NCI-H82 (cell line): ENCODE measurements at regions not wholly inside any gene's neighbourhood (a gene's known extent, or its start where the extent isn't known, plus 50 kb on each side); places are given as distances from the start of the nearest gene placed in this dataset.

Source experiments
- DNase-seq: peaks from one replicate; lab custom pipeline; 2025; lab: John Stamatoyannopoulos, UW

GRCh38 chr7:42987648-42988214, 55.6 kb downstream of the MRPL32 start:
- no peak for DNase-seq

DNA sequence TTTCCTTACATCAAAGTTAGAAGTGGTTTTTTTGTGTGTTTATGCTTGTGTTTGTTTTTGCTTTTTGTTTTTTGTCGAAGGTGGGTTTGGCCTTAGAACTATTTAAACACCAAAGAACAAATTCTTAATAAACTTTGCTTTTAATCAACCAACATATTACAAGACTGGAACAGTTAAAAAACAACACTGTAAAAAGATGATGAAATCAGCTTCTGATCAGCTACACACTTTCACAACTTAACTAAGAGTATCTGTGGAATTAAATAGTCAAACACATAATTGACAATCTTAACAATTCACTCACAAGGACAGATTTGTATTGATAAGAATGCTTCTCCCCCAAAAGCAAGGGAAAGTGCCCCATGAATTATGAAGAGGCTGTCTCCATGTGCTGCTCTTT, 58.8 kb downstream of the MRPL32 start:
- DNase-seq, result no peak

DNA sequence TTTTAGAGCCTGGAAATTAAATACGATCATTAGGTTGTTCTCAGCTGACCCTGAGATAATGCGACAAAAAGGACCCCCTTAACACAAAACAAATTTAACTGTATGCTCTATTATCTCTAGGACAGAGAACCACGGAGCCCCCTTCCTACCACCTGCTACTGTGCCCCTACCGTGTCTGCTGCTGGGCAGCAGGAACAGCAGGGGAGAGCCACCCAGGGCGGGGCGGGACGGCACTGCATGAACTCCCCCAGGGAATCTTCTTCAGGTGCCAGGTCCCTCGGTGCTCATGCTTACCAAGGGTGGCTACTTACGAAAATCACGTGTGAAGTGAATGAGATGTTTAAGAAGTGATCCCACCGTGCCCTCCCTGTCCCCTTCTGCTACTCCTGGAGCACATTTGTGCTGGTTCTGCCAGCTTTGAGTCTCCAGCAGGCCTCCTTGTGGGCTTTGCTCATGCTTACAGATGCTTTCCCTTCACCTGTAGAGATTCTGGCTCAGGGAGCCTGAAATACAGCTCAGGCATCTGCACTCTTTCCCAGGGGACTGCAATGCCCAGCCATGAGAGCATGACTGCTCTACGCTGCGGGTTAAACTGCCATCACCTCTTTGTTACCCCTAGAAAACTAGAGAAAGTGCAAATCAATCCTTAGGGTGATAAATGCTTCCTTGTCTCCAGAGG, 59.9 kb downstream of the MRPL32 start:
- no peak for DNase-seq

- DNase-seq, result no peak
Observed at GRCh38 chr7:42993038-42993437, 60.9 kb downstream of the MRPL32 start.

DNA sequence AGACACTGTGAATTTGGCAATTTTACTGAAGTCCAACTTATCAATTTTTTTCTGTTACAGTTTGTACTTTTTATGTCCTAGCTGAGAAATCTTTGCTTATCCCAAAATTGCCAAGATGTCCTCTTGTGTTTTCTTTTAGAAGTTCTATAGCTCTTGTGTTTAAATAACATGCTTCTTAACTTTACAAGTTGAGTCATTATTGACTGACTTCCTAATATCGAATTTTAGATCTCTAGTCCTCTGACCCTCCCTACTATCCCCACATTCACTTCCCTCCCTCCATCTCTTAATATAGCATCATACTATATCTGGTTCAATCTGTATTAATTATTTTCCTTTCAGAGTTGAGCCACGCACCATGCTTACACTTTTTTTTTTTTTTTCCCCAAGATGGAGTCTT, 61.9 kb downstream of the MRPL32 start:
- no peak for DNase-seq

DNA sequence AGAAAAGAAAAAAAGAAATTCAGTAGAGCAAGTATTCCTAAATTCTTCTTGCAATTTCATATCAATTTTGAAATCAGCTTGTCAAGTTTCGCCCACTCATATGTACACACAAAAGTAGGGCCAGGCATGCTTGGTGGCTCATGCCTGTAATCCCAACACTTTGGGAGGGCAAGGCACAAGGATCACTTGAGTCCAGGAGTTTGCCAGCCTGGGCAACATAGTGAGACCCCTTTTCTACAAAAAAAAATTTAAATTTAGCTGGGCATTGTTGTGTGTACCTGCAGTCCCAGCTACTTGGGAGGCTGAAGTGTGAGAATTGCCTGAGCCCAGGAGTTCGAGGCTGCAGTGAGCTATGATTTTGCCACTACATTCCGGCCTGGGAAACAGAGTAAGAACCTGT, 65.4 kb downstream of the MRPL32 start:
- no peak for DNase-seq

DNA sequence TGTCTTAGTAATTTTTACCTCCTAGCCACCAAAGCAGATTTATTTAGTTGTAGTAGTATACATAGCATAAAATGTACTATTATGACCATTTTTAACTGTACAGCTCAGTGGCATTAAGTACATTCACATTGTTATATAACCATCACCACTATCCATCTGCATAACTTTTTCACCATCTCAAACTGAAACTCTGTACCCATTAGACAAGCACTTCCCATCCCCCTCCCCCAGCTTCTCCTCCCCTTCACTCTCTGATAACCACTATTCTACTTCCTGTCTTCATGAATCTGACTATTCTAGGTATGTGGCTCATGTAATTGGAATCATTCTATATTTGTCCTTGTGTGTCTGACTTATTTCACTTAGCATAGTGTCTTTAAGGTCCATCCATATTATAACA, 71.9 kb downstream of the MRPL32 start:
- DNase-seq, result no peak

DNA sequence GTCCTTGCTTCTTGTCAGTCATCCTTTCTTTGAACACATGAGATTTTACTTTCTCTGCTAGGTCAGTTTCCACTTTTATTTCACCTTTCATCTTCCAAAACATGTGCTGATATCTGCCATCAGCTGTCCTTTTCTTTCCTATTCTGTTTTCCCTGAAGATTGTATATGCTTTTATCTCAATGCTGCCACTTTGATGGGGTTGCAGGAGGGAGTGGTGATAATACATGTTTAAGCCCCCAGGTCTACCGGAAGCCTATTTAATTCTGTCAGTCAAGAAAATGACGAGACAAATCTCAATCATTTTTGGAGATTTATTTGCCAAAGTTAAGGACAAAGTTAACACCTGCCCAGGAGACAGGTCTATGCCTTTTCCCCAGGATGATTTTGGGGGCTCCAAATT, 73.8 kb downstream of the MRPL32 start:
- no peak for DNase-seq

GRCh38 chr7:43010061-43010460, 77.9 kb downstream of the MRPL32 start:
- no peak for DNase-seq

GRCh38 chr7:43011879-43012278, 79.7 kb downstream of the MRPL32 start:
- no peak for DNase-seq

GRCh38 chr7:43014406-43014805, 82.2 kb downstream of the MRPL32 start:
- no peak for DNase-seq

DNA sequence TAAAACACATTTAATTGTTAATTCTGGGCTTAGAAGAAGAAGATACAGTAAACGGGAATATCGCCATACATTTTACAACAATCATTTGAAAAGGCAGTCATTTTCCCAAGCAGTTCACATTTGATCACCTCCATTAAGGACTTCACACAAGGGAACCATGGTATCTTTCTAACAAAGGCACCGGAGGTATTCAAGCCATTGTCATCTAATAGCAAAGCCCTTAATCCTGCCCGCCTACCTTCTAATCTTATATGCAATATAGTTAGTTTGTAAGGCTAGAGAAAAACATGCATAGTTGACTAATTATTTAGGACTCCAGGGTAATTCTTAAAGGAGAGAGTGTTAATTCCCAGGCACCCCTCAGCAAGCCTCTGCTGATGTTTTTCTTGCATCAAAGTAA, 83.1 kb downstream of the MRPL32 start:
- no peak for DNase-seq

- DNase-seq, result no peak
Observed at GRCh38 chr7:43018446-43018845, 86.3 kb downstream of the MRPL32 start.

DNA sequence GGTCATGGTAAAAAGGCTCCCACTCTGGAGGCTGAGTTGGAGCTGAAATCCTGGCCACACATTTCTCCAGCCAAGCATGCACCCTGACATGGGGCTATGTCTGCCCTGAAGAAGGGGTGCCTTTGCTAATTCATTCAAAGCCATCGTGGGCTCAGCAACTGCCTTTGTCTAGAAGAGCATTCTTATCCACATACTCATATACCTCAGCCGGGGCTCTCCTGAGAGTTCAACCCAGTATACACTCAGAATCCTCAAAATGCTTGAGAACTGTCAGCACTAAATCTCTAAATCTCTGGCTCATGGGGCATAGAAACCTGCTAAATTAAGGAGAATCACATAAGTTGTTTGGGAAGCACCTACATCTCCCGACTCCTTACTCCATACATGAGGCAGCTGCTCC, 89.3 kb downstream of the MRPL32 start:
- DNase-seq, result no peak

DNA sequence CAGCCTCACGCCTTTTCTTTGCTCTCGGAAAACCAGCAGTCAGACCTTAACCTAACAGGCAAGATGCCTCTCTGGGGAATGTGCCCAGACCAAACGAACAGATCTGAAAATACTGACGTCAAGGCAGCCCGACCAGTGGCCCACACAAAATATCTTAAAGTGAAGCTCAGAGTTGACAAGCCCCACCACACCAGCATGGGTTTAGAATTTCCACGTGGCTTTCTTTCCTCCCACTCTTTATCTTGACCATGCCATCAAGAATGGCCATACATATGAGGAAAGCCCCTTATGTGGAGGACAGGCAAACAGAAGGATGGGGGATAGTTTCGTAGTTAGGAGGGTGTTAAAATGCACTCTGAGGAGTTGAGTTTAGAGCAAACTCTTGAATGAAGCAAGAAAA, 89.8 kb downstream of the MRPL32 start:
- no peak for DNase-seq

DNA sequence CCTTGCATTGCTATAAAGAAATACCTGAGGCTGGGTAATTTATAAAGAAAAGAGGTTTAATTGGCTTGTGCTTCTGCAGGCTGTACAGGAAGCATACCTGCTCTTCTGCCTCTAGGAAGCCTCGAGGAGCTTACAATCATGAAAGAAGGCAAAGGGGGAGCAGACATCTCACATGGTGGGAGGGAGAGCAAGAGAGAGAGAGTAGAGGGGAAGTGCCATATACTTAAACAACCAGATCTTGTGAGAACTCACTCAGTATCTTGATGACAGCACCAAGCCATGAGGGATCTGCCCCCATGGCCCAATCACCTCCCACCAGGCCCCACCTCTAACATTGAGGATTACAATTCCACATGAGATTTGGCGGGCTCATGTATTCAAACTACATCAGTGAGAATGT, 79.1 kb upstream of the HECW1 start:
- no peak for DNase-seq

- DNase-seq, result no peak
Observed at GRCh38 chr7:43034535-43035002, 77.9 kb upstream of the HECW1 start.

DNA sequence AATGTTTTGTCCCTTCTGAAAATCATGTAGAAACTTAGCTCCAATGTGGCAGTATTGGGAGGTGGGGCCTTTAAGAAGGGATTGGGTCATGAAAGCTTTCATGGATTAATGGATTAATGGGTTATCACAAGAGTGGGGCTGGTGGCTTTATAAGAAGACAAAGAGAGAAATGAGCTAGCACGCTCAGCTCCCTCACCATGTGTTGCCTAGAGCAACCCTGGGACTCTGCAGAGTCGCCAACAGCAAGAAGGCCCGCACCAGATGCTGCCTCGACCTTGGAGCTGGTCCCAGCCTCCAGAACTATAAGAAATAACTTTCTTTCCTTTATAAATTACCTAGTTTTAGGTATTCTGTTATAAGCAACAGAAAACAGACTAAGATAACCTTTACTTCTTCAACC, 74.9 kb upstream of the HECW1 start:
- peak; percentile 65 for DNase-seq

DNA sequence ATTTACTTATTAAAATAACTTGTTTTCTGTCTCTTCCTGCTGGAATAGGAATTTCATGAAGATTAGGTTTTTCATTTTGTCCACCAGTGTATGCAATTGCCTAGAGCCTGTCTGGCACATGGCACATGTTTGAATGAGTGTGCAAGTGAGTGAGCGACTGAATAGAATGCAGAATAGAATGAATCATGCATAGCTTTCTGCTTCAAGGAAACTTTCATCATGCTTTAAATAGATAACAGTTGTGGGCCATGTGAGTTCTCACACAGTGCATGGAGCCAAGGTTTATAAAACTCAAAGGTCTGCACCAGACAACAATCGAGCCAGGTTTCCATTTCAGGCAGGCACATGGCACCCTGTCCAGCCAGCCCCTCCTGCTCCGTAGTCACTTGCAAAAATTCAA, 74.2 kb upstream of the HECW1 start:
- DNase-seq, result no peak

DNA sequence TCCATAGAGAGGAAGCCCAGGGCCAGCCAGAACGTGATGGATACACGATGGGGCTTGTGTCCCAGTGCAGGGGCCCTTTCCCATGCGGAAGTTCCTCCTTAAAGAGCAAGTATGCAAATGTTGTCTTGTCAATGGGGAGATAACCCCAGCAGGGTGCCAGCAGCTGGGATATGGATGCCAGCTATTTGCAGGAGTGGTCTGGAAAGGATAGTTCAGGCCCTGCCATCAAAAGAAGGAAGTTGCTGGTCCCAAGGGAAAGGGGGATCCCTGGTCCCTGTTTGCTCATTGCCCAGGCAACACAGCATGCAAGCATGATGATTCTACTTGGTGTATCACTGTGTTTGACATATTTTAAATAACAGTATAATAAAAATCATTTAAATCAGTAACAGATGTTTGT, 73.1 kb upstream of the HECW1 start:
- no peak for DNase-seq

- no peak for DNase-seq
Observed at GRCh38 chr7:43040461-43040860, 72.0 kb upstream of the HECW1 start.

DNA sequence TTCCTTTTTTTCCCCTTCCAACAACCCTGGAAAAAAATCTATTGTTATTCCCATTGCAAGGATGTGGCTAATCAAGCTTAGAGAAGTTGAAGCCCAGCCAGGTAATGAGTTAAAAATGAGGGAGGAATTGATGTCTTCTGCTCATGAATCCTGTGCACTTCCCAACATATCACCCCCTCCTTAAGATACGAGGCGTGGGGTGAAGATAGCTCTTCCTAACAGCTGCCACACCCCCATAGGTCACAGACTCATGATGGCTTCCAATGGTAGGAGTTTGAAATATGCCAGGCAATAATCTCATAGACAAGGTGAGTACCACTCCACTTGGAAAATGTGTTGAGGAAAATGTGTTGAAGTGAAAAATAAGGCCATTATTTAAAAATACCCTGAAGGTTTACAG, 71.3 kb upstream of the HECW1 start:
- no peak for DNase-seq

GRCh38 chr7:43041724-43042123, 70.7 kb upstream of the HECW1 start:
- DNase-seq, result no peak

- DNase-seq, result no peak
Observed at GRCh38 chr7:43042302-43042701, 70.1 kb upstream of the HECW1 start.
